MCF 10A (cell line): ENCODE measurements at regions not wholly inside any gene's neighbourhood (a gene's known extent, or its start where the extent isn't known, plus 50 kb on each side); places are given as distances from the start of the nearest gene placed in this dataset.

Experiments
- BruUV-seq: library from RNA; stranded (reverse); fragments of 400-500 nt; replicated peaks from 2 replicates; lab custom pipeline; 2021; lab: Mats Ljungman, UMichigan
- CTCF ChIA-PET: fragments of 300-600 bp; sonication (Branson Sonifier 250); formaldehyde crosslinking; extraction: SDS; loops from one replicate; lab custom pipeline; 2021; ENCODE audit warnings: antibody characterized with exemption, inconsistent platforms; lab: Yijun Ruan, JAX
- POLR2A ChIA-PET: fragments of 300-600, 350-650 bp; sonication (Branson Sonifier 250); formaldehyde crosslinking; extraction: SDS; loops from one replicate; lab custom pipeline; 2020; ENCODE audit warnings: antibody characterized with exemption, inconsistent platforms; lab: Yijun Ruan, JAX
- DNase-seq: peaks from one replicate; pipeline ENCODE4 v3.0.0-alpha.2; 2018; ENCODE audit not compliant: unreplicated experiment
- H3K27ac Mint-ChIP-seq: one replicate; pipeline ENCODE4 v1.8.0; 2022; ENCODE audit warnings: mild to moderate bottlenecking, low read depth, mixed read lengths; ENCODE audit not compliant: unreplicated experiment
- H3K27me3 Mint-ChIP-seq: one replicate; pipeline ENCODE4 v1.8.0; 2022; ENCODE audit warnings: mixed read lengths; ENCODE audit not compliant: insufficient read depth, unreplicated experiment
- H3K36me3 Mint-ChIP-seq: one replicate; pipeline ENCODE4 v1.8.0; 2022; ENCODE audit warnings: mild to moderate bottlenecking, moderate library complexity, mixed read lengths; ENCODE audit not compliant: insufficient read depth, unreplicated experiment
- H3K4me1 Mint-ChIP-seq: one replicate; pipeline ENCODE4 v1.8.0; 2022; ENCODE audit warnings: mixed read lengths; ENCODE audit not compliant: insufficient read depth, unreplicated experiment
- H3K4me3 Mint-ChIP-seq: one replicate; pipeline ENCODE4 v1.8.0; 2022; ENCODE audit warnings: mild to moderate bottlenecking, moderate library complexity, mixed read lengths; ENCODE audit not compliant: unreplicated experiment
- H3K9me3 Mint-ChIP-seq: one replicate; pipeline ENCODE4 v1.8.0; 2022; ENCODE audit warnings: mixed read lengths; ENCODE audit not compliant: unreplicated experiment
- intact Hi-C: fragments of 100-400 bp; cut with micrococcal nuclease; formaldehyde crosslinking; loops from 2 replicates; pipeline ENCODE4 v1.14.1; 2022
- TF ChIP-seq, protein P1 (sequence below): fragments of 200-600 bp; IDR thresholded peaks from one replicate; pipeline ENCODE4 v1.8.0; 2022; ENCODE audit warnings: antibody characterized with exemption, mild to moderate bottlenecking; ENCODE audit not compliant: unreplicated experiment

DNA sequence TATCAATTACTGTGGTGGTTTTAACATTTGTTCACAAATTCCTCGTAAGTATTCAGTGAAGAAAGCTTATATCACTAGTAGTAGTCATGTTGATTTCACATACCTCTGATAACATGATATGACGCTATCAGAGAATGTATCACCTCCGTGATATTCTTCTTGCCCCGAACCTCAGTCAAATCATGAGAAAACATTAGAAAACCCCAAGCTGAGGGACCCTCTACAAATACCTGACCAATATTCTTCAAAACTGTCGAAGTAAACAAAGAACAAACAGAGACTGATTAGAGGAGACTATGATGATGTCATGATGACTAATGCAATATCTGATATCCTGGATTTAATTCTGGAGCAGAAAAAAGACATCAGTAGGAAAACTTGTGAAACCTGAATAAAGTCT lies 85.6 kb upstream of the SPOPL start:
- POLR2A ChIA-PET, result interaction anchor here (0.6 kb wide), 1 partner anchor 85 kb away, joined by 3 read pairs; no protein-coding TSS in a partner anchor
- no TSS peak for BruUV-seq
- no peak for DNase-seq
- Mint-ChIP-seq H3K27me3 (no peaks in the 10 kb centered on the region), H3K4me3 (no peak overlapping the region), H3K9me3 (peaks cover 9% of the 10 kb centered on the region), H3K36me3 (no peaks in the 10 kb centered on the region), H3K4me1 (peaks cover under 1% of the 10 kb centered on the region), H3K27ac (no peak overlapping the region)
- CTCF ChIA-PET, result no interaction called here
- TF ChIP-seq, protein P1, sequence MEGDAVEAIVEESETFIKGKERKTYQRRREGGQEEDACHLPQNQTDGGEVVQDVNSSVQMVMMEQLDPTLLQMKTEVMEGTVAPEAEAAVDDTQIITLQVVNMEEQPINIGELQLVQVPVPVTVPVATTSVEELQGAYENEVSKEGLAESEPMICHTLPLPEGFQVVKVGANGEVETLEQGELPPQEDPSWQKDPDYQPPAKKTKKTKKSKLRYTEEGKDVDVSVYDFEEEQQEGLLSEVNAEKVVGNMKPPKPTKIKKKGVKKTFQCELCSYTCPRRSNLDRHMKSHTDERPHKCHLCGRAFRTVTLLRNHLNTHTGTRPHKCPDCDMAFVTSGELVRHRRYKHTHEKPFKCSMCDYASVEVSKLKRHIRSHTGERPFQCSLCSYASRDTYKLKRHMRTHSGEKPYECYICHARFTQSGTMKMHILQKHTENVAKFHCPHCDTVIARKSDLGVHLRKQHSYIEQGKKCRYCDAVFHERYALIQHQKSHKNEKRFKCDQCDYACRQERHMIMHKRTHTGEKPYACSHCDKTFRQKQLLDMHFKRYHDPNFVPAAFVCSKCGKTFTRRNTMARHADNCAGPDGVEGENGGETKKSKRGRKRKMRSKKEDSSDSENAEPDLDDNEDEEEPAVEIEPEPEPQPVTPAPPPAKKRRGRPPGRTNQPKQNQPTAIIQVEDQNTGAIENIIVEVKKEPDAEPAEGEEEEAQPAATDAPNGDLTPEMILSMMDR, result no peak
- intact Hi-C loops, result no loop called here

- CTCF ChIA-PET, result interaction anchor here (1.2 kb wide), 1 partner anchor 369 kb away, joined by 3 read pairs; no protein-coding TSS in a partner anchor
- intact Hi-C loops, result no loop called here
- no TSS peak for BruUV-seq
These were observed 83.1 kb upstream of the SPOPL start for GRCh38 chr2:138418453-138418852.

DNA sequence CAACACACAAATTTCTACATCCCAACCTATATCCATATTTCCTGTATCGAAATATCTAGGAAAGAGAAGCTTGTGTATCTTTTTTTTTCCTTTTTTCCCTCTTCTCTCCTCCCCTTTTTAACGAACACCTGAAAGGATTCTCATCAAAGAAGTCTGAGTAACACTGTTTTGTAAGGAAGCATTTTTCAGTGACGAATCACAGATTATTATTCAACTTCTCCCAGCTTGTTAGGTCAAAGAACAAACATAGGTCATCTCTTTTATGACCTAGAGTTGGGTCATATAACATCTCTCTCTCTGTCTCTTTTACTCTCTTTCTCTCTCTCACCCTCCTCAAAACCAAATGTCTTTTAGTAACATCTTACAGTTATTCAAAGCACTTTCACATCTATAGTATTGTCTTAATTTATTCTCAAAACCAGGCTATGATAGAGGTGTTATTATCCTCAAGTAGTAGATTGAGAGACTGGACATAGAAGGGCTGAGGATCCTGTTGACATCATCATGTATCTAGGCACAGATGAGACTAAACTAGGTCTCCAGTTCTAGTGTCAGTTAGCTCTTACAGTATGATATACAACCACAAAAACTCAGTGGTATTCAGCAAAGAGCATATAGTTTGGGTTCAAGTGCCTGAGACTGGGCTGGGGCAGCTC lies 80.1 kb upstream of the SPOPL start:
- BruUV-seq, result TSS peak; percentile 57
- ChIA-PET POLR2A (interaction anchor here (0.7 to 2.2 kb wide), 8 partner anchors 10 to 82 kb away, joined by 3 to 11 read pairs (median 4); no protein-coding TSS in a partner anchor), CTCF (interaction anchor here (0.6 to 0.7 kb wide), 2 partner anchors 331 to 875 kb away, joined by 3 read pairs; no protein-coding TSS in a partner anchor)
- Mint-ChIP-seq H3K27me3 (no peaks in the 10 kb centered on the region), H3K36me3 (peaks cover 2% of the 10 kb centered on the region), H3K4me3 (peak overlapping the region; percentile 41), H3K9me3 (peaks cover 13% of the 10 kb centered on the region), H3K27ac (peak overlapping the region; percentile 43), H3K4me1 (peaks cover 19% of the 10 kb centered on the region)
- TF ChIP-seq, protein P1, result no peak
- intact Hi-C loops, result no loop called here
- DNase-seq, result peak; percentile 62

More at GRCh38 chr2:138418453-138418852, 83.1 kb upstream of the SPOPL start:
- Mint-ChIP-seq H3K4me3 (no peak overlapping the region), H3K9me3 (peaks cover 9% of the 10 kb centered on the region), H3K36me3 (no peaks in the 10 kb centered on the region), H3K4me1 (peaks cover 12% of the 10 kb centered on the region), H3K27me3 (no peaks in the 10 kb centered on the region), H3K27ac (no peak overlapping the region)
- TF ChIP-seq, protein P1, result no peak
- no peak for DNase-seq
- POLR2A ChIA-PET, result interaction anchor here (0.8 kb wide), 1 partner anchor 85 kb away, joined by 3 read pairs; no protein-coding TSS in a partner anchor

GRCh38 chr2:138421971-138422335 lies 79.6 kb upstream of the SPOPL start:
- Mint-ChIP-seq H3K36me3 (peaks cover 7% of the 10 kb centered on the region), H3K4me3 (no peak overlapping the region), H3K4me1 (peaks cover 19% of the 10 kb centered on the region), H3K9me3 (peaks cover 17% of the 10 kb centered on the region), H3K27ac (peak overlapping the region; percentile 43), H3K27me3 (no peaks in the 10 kb centered on the region)
- no TSS peak for BruUV-seq
- peak; percentile 80 for DNase-seq
- ChIA-PET CTCF (interaction anchor here (0.6 kb wide), 1 partner anchor 331 kb away, joined by 3 read pairs; no protein-coding TSS in a partner anchor), POLR2A (interaction anchor here (0.8 to 2.2 kb wide), 6 partner anchors 10 to 81 kb away, joined by 3 to 11 read pairs (median 5); no protein-coding TSS in a partner anchor)
- intact Hi-C loops, result no loop called here
- TF ChIP-seq, protein P1, result no peak
